AML-193 (cell line): ENCODE measurements at regions not wholly inside any gene's neighbourhood (a gene's known extent, or its start where the extent isn't known, plus 50 kb on each side); places are given as distances from the start of the nearest gene placed in this dataset.

Experiments
- DNase-seq, 2 experiments: peaks; one replicate each; lab custom pipeline; 2025; lab: John Stamatoyannopoulos, UW

DNA sequence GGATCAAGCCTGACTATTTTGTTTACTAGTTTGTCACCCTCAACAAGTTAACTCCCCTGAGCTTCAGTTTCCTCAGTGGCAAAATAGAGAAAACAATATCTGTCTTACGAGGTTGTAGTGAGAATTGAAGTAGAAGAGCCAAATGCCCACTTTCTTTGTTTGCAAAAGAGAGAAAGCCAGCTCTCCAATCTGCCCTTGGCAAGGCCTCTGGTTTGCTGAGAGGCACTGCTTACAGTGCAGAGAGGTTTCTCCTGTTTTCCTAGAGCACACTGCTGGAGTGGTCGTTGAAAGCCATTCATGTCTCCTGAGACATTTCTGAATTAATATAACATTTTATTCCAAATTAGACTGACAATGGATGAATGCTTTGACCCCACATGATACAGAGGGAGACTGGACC, 260.5 kb upstream of the IGF1R start:
- DNase-seq: no peak

DNA sequence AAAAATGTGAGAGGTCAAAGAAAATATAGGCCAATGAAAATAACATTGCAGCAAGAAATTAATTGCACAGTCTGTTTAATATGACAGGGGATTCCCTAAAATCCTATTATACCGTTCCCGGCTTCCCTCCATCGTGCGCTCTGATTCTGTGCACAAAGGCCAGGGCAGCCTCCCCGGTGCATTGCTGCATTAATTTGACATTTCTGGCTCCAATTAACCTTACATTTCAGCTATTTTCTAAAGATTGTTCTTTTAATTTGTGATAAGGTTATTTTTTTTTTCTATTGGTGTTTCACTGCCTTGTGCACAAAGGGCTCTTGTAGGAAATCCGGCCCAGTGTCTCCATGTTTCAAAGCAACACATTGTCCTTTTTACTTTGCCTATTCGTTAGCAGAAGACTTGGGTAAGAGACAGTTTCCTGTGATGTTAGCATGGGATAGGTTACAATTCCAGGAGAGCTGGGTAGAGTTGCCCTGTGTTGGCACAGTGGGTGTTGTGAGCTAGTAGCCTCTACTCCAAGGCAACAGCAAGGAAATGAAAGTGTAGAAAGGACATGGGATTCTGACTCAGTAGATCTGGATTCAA, 257.3 kb upstream of the IGF1R start:
- DNase-seq: no peak

DNA sequence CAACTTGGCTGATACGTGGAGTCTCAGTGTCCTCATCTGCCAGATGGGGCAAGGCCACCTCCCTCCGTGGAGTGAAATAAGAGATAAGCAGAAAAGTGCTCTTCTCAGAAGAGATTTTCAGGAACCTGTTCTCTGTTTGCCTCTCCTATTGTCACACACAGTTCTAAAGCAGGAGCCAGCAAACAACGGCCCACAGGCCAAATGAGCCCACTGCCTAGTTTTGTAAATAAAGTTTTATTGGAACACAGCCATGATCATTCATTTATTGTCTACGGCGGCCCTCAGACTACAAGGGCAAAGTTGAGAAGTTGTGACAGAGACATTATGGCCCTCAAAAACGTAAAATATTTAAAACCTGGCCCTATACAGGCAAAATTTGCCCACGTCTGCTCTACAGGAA, 256.8 kb upstream of the IGF1R start:
- DNase-seq: no peak

GRCh38 chr15:98393471-98393870, 254.9 kb upstream of the IGF1R start:
- DNase-seq: no peak

- DNase-seq: no peak
Observed at GRCh38 chr15:98394546-98394945, 253.8 kb upstream of the IGF1R start.

DNA sequence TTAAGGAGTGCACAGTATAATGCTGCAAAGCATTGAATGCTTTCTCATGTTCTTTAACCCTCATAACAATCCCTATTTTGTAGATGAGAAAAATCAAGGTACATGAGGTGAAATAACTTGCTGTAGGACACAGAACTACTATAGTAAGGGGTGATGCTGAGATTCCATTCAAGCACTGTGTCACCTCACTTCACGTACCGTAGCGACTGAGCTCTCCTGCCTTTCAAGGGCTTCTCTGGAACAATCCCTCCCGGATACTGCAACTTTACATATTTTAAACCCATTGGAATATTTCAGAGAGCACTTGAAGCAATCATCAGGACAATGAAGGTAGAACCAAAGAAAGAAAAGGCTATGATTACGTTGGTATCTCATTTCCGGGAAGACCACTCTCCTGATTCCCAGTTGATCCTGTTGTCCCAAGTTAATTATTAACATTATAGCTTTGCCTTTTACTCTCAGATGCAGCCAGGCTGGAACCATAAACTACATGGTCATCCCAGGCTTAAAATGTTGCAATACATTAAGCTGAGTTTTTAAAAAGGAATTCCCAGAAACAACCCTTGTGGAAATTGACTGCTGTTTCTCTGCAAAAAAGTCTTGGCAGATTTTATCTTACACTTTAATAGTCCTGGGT, 252.2 kb upstream of the IGF1R start:
- DNase-seq: no peak

GRCh38 chr15:98397419-98397818, 250.9 kb upstream of the IGF1R start:
- no peak for DNase-seq

- no peak for DNase-seq
Observed at GRCh38 chr15:98398056-98398455, 250.3 kb upstream of the IGF1R start.

- no peak for DNase-seq
Observed at GRCh38 chr15:98398886-98399285, 249.5 kb upstream of the IGF1R start.

DNA sequence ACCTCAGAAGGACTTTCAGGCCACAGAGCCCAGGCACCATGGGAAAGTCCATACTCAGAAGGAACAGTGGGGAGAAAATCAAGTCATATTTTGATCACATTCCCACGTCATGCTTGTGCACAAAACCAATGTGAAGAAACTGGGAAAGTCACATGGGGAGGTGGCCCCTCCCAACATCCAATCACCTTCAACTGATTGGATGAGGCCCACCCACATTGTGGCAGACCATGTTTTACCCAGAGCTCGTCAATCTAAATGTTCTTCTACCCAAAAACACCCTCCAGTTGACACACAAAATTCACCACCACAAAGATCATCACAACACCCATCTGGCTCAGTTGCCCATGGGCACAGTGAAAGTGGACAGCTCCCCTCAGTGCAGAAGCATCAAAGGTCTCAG, 248.2 kb upstream of the IGF1R start:
- no peak for DNase-seq

DNA sequence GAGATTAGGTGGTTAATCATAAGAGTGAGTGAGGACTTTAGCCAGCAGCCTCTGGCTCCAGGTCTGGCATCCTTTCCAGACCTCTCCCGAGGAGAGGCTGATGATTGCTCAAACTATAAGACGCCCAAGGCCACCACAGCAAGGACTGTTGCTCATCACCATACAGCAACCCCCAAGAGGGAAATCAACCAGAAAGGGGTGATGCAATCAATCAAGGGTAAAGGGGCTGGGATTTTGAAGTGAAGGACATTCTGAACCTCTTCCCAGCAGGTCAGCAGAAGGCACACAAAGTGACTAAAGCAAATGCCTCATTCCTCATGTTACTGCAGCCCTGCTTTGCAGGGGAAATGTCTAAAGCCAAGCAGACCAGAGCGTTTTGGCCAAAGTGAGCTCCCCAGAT, 247.3 kb upstream of the IGF1R start:
- DNase-seq: no peak

DNA sequence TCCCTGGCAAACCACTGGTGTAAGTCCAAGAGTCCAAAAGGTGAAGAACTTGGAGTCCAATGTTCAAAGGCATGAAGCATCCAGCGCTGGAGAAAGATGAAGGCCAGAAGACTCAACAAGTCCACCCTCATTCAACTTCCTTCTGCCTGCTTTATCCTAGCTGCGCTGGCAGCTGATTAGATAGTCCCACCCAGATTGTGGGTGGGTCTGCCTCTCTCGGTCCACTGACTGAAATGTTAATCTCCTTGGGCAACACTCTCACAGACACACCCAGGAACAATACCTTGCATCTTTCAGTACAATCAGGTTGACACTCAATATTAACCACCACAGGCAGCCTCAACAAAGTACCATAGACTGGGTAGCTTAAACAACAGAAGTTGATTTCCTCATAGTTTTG, 245.9 kb upstream of the IGF1R start:
- DNase-seq: no peak

DNA sequence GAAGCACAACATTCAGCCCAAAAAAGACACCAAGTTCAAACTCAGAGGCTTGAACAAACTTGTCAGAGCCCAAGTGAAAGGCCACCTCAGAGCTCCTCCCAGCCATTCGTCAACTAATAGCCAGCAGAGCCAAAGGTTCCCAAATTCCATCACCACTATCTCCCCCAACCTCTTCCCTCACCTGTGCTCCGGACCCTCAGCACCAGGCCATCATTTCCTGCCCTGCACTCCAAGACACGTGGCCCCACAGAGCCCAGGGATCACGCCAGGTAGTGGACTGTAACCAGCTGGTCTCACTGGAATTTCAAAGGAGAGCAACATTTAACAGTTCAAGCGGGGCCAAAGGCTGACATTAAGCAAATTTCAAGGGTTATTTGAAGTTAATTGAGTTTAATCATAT, 245.2 kb upstream of the IGF1R start:
- no peak for DNase-seq

GRCh38 chr15:98403569-98403968, 244.8 kb upstream of the IGF1R start:
- DNase-seq: no peak

DNA sequence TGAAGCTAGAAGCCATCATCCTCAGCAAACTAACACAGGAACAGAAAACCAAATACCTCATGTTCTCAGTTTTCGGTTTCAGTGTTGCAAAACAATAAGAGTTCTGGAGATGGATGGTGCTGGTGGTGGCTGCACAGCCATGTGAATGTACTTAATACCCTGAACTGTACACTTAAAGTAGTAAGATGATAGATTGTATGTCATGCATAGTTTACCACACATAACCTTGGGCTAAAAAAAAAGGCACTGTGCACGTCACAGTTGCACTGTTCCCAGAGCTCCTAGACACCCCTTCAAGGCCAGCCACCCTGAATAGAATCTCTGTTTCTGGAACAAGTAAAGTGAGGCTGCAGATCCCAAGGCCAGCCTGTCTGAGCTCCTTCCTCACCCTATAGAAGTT, 243.3 kb upstream of the IGF1R start:
- no peak for DNase-seq

- DNase-seq: no peak
Observed at GRCh38 chr15:98408231-98408630, 240.1 kb upstream of the IGF1R start.

DNA sequence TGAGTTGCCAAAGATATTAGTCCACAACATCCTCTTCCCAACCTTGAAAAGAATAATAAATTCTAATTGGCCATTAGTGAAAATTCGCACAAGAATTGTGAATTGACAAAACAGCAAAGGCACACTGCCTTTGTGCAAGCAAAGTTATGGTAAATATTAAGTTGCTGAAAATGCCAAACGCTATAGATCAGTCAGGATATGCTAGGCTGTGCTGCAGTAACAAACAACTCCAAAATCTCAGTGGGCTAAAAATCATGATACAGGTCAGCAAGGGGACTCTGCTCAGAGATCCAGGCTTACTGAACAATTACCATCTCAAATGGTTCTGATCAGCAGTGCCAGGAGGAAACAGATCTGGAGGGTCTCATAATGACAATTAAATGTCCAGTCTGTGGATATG, 238.0 kb upstream of the IGF1R start:
- DNase-seq: no peak

GRCh38 chr15:98412852-98413251, 235.5 kb upstream of the IGF1R start:
- no peak for DNase-seq

GRCh38 chr15:98413933-98414546, 234.3 kb upstream of the IGF1R start:
- no peak for DNase-seq

- no peak for DNase-seq
Observed at GRCh38 chr15:98416222-98416855, 232.0 kb upstream of the IGF1R start.

DNA sequence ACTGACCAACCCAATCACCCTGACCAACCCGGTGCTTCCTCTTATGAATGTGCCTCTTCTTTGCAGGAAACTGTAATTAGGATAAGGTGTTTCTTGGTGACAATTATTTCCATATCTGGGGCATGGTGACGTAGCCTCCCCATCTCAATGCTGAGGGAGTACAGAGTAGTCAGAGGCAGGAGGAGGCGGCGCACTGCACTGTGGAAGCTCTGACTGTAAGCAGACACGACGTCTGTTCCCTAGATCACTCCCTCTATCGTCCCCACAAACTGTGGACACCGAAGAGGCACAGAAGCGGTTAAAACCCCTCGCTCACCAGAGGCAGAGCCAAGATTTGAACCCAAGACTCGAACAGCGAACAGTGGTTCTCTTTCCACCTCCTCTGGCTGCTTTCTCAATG, 231.0 kb upstream of the IGF1R start:
- DNase-seq: no peak

DNA sequence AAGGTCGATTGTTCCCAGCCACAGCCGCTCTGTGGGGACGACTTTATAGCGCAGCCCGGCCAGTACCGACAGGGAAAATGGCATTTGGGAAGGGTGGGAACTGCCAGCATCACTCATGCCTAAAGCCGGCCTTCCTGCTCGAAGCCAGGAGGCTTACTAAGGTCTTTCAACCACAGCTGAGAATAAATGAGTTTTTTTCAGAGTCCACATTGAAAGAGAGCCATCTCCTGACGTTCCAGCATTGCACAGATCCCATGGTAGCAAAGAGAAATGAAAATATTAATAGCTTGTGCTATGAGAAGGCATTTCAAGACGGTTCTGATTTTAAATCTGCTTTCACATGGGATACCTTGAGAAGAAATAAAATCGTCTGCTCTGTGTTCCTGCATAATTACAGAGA, 230.2 kb upstream of the IGF1R start:
- no peak for DNase-seq

DNA sequence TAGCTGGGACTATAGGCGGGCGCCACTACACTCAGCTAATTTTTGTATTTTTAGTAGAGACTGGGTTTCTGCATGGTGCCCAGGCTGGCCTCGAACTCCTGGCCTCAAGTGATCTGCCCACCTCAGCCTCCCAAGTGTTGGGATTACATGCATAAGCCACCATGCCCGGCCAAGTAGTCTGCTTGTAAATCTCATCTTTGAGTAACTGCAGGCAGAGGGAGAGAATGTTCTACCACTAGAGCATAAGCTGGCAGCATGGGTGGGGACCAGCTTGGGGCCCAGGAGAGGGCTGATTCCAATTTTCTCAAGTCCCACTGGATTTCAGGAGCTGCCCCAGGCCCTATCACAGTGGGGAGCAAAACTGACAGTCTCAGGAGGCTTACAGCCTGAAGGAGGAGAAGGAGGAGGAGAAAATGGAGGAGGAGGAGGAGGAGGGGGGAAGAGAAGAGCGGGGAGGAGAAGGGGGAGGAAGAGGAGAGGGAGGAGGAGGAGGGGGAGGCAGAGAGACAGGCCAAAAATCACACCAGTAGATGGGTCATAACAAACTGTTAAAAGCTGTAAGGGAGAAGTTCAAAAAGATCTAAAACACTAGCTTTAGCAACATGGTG, 229.1 kb upstream of the IGF1R start:
- DNase-seq: no peak
